Psoas muscle (tissue), 7 donors: ENCODE measurements at regions not wholly inside any gene's neighbourhood (a gene's known extent, or its start where the extent isn't known, plus 50 kb on each side); places are given as distances from the start of the nearest gene placed in this dataset.

Source experiments
- ATAC-seq, 4 donors: fragments of 200-7000 bp; cut with Tn5 transposase; one replicate each; pipeline ENCODE4 v1.9.1; 2020; ENCODE audit warnings: moderate library complexity in 3 of 4, mild to moderate bottlenecking in 2 of 4
- DNase-seq, 2 donors: peaks; one replicate each; pipeline ENCODE4 v3.0.0-alpha.2; 2020
- H3K27ac ChIP-seq: fragments of 200-600 bp; one replicate; pipeline ENCODE4 v1.8.0; 2022
- H3K27me3 ChIP-seq, 3 donors: fragments of 200-600 bp in 1 of 3; one replicate each; pipeline versions ENCODE4 v1.6.1 to v1.8.0; 2013 to 2022; ENCODE audit warnings: low read length in 2 of 3, mild to moderate bottlenecking in 2 of 3, moderate library complexity in 1 of 3; ENCODE audit not compliant: insufficient read depth in 3 of 3
- H3K36me3 ChIP-seq, 2 donors: fragments of 200-600 bp in 1 of 2; one replicate each; pipeline versions ENCODE4 v1.6.1 to v1.8.0; 2013 to 2022; ENCODE audit warnings: low read depth in 1 of 2, mild to moderate bottlenecking in 1 of 2, moderate library complexity in 1 of 2; ENCODE audit not compliant: insufficient read depth in 1 of 2
- H3K4me1 ChIP-seq: fragments of 200-600 bp; one replicate; pipeline ENCODE4 v1.8.0; 2022
- H3K4me3 ChIP-seq: fragments of 200-600 bp; one replicate; pipeline ENCODE4 v1.8.0; 2022; ENCODE audit warnings: mild to moderate bottlenecking
- H3K9me3 ChIP-seq: fragments of 200-600 bp; one replicate; pipeline ENCODE4 v1.8.0; 2022
- CTCF ChIP-seq: fragments of 200-600 bp; IDR thresholded peaks from one replicate; pipeline ENCODE4 v1.8.0; 2022; ENCODE audit warnings: antibody characterized with exemption
- WGBS, 3 donors: extraction: QIAGEN DNeasy Blood & Tissue Kit; methylation state at CpG; one replicate each; pipeline versions ENCODE4 v1.1.6 to v1.1.7; 2013; 5-methylcytosine and 5-hydroxymethylcytosine counted together
- intact Hi-C, 2 donors: fragments of 100-400 bp; cut with DNase I; formaldehyde crosslinking; loops; one replicate each; pipeline versions ENCODE4 v1.11.0 to v1.14.2; 2022
- donor health status: healthy with polysubstance abuse.
- donor health status: DM: no; HTN: no; CAD: no; lungs with moderate emphysema.
- donor health status: Bipolar disorder and iron deficiency.
- donor health status: healthy.
- donor health status: DM: yes; HTN: yes; CAD: no.
- donor health status: DM: no; HTN: no; CAD: no.
- donor health status: DM: yes; HTN: yes; CAD: no.

- Histone ChIP-seq H3K27ac (no peak overlapping the region), H3K27me3 (no peaks in the 10 kb centered on the region), H3K4me3 (no peak overlapping the region), H3K4me1 (no peaks in the 10 kb centered on the region), H3K36me3 (no peaks in the 10 kb centered on the region), H3K9me3 (no peaks in the 10 kb centered on the region)
- intact Hi-C loops: no loop called here
- ATAC-seq (no peak), DNase-seq (no peak)
- no peak for TF ChIP-seq CTCF
- WGBS, 3 donors: 95 to 98% (median 95%) methylated on average over 7 of the region's 7 CpGs
These were observed 97.0 kb upstream of the F13A1 start for GRCh38 chr6:6417475-6417874.

- intact Hi-C loops: no loop called here
- H3K9me3 ChIP-seq: no peaks in the 10 kb centered on the region
- 79 to 88% (median 85%) methylated on average over 3 of the region's 3 CpGs for WGBS, 3 donors
- no peak for DNase-seq
- H3K36me3 ChIP-seq: no peaks in the 10 kb centered on the region
- H3K4me1 ChIP-seq: no peaks in the 10 kb centered on the region
- H3K27ac ChIP-seq: no peak overlapping the region
- no peaks in the 10 kb centered on the region for H3K27me3 ChIP-seq
- H3K4me3 ChIP-seq: no peak overlapping the region
- TF ChIP-seq CTCF: no peak
- ATAC-seq: no peak
These were observed 98.0 kb upstream of the F13A1 start for GRCh38 chr6:6418421-6418820.

GRCh38 chr6:6420107-6420506 lies 99.6 kb upstream of the F13A1 start:
- no peak for ATAC-seq
- Histone ChIP-seq H3K9me3 (no peaks in the 10 kb centered on the region), H3K4me3 (no peak overlapping the region), H3K27ac (no peak overlapping the region), H3K36me3 (no peaks in the 10 kb centered on the region), H3K4me1 (no peaks in the 10 kb centered on the region), H3K27me3 (no peaks in the 10 kb centered on the region)
- WGBS, 3 donors: 39 to 55% (median 45%) methylated on average over 1 of the region's 1 CpG
- no peak for TF ChIP-seq CTCF
- DNase-seq: no peak
- intact Hi-C loops: no loop called here

- Histone ChIP-seq H3K36me3 (no peaks in the 10 kb centered on the region), H3K27me3 (peaks cover 0 to 2% (median 0%) of the 10 kb centered on the region in 3 donors), H3K4me3 (no peak overlapping the region), H3K4me1 (no peaks in the 10 kb centered on the region), H3K27ac (no peak overlapping the region), H3K9me3 (no peaks in the 10 kb centered on the region)
- intact Hi-C loops: no loop called here
- DNase-seq: no peak
- TF ChIP-seq CTCF: no peak
- 78 to 90% (median 90%) methylated on average over 2 of the region's 2 CpGs for WGBS, 3 donors
- no peak for ATAC-seq
These were observed 113.7 kb upstream of the F13A1 start for GRCh38 chr6:6434151-6434550.

GRCh38 chr6:6434723-6435122 lies 114.3 kb upstream of the F13A1 start:
- intact Hi-C loops: no loop called here
- H3K4me3 ChIP-seq: no peak overlapping the region
- TF ChIP-seq CTCF: no peak
- peaks cover 0 to 2% (median 0%) of the 10 kb centered on the region in 3 donors for H3K27me3 ChIP-seq
- no peaks in the 10 kb centered on the region for H3K4me1 ChIP-seq
- no peaks in the 10 kb centered on the region for H3K36me3 ChIP-seq
- WGBS, 3 donors: 46 to 97% (median 95%) methylated on average over 1 of the region's 1 CpG
- ATAC-seq (no peak), DNase-seq (no peak)
- H3K9me3 ChIP-seq: no peaks in the 10 kb centered on the region
- H3K27ac ChIP-seq: no peak overlapping the region
